Ovary (tissue), 3 donors: ENCODE measurements at regions not wholly inside any gene's neighbourhood (a gene's known extent, or its start where the extent isn't known, plus 50 kb on each side); places are given as distances from the start of the nearest gene placed in this dataset.

Source experiments
- EP300 ChIP-seq: sonication (generic); formaldehyde crosslinking; IDR thresholded peaks from one replicate; pipeline ENCODE4 v1.6.1; 2017; ENCODE audit warnings: antibody characterized with exemption
- TF ChIP-seq, protein P1 (sequence below), 3 donors: fragments of 450-650 bp in 2 of 3; fragments of 200-600 bp in 1 of 3; IDR thresholded peaks; one replicate each; pipeline versions ENCODE4 v1.5.1 to v1.8.0; 2016 to 2022; ENCODE audit warnings: antibody characterized with exemption in 3 of 3, mild to moderate bottlenecking in 1 of 3
- donor health status: DM: no; HTN: no; CAD: no.

- TF ChIP-seq, protein P1, sequence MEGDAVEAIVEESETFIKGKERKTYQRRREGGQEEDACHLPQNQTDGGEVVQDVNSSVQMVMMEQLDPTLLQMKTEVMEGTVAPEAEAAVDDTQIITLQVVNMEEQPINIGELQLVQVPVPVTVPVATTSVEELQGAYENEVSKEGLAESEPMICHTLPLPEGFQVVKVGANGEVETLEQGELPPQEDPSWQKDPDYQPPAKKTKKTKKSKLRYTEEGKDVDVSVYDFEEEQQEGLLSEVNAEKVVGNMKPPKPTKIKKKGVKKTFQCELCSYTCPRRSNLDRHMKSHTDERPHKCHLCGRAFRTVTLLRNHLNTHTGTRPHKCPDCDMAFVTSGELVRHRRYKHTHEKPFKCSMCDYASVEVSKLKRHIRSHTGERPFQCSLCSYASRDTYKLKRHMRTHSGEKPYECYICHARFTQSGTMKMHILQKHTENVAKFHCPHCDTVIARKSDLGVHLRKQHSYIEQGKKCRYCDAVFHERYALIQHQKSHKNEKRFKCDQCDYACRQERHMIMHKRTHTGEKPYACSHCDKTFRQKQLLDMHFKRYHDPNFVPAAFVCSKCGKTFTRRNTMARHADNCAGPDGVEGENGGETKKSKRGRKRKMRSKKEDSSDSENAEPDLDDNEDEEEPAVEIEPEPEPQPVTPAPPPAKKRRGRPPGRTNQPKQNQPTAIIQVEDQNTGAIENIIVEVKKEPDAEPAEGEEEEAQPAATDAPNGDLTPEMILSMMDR (IDR thresholded peaks at IDR 0.05): no peak
- TF ChIP-seq EP300: no peak
Observed at GRCh38 chr9:20237686-20238085, 384.6 kb downstream of the MLLT3 start.
